ENCODE measurements at regions not wholly inside any gene's neighbourhood (a gene's known extent, or its start where the extent isn't known, plus 50 kb on each side); places are given as distances from the start of the nearest gene placed in this dataset.
A peak's percentile ranks its signal among the peaks of the same experiment; 100 is the strongest.
"Not testable (repeated sequence)": the region's sequence is repeated elsewhere in the genome, so short reads cannot be mapped to it uniquely, and the experiment has no call there.

DNA sequence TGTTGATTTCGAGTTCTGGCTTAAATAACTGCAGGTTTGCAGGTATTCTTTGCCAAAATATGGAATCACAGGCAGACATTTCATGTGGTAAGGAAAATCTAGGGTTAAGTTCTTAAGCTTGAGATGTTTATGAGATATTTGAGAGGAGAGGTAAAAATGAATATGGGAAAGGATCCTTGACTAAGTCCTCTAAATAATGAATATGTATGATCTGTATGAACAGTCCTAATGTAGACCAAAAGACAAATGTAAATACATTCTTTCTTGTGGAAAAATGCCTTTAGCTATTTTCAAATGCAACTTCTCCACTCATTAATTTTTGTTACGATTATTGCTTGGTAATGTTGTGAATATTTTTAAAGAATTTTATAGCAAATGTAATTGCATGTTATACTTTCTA, 1632.6 kb downstream of the SUCLG1 start:
- DNase-seq (ENCODE audit: low read depth in 2 of 2) = no peak

DNA sequence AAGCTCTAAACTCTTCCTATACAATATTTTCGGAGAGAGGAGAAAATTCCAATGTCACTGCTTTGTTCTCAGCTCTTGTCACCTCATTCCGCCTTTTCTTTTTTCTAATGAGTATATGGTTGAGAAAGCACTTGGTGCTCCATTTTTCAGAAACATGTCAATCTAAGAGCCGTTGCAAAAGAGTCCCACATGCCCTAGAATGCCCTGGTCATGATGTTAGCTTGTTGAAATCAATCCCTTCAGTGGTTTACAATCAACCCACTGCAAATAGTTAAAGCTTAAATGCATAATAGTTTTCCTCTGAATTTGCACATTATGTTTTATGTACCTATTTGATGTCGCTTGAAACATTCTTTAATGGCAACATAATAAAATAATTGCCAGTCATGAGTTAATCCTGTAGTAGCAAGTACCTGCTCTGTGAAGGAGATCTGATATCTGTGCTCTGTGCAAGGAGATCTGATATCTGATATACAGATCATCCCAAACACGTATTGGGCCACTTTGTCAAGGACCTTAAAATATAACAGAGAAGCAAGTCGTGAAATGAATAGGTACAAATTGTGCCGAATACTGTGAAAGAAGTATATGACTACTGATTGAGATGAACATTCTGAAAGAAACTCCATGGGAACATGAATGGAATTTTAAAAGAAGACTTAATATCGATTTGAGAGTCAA, 1633.5 kb downstream of the SUCLG1 start:
- no peak for DNase-seq (ENCODE audit: low read depth in 2 of 2)

- DNase-seq (ENCODE audit: low read depth in 2 of 2) = no peak
Measured at GRCh38 chr2:82823892-82824291, 1635.2 kb downstream of the SUCLG1 start.

DNA sequence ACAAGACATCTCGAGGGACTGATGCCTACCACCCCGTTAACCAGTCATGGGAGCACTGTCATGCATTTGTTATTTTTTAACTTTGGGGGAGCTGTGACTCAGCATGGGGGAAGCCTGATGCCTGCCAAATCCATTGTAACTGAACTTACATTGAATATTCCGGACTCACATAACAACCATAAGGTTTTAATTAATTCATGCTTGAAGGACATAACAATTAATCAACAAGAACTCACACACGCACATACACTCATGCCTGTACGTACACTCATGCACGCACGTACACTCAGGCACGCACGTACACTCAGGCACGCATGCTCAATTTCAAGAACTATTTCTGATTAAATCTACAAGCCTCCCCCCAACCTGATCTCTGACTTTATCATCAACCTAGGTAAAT, 1639.1 kb downstream of the SUCLG1 start:
- peak; percentile 50 to 51 for DNase-seq (ENCODE audit: low read depth in 2 of 2)

- no peak for DNase-seq (ENCODE audit: low read depth in 2 of 2)
Measured at GRCh38 chr2:82814146-82814545, 1644.9 kb downstream of the SUCLG1 start.

- no peak for DNase-seq (ENCODE audit: low read depth in 2 of 2)
Measured at GRCh38 chr2:82811946-82812345, 1647.1 kb downstream of the SUCLG1 start.

DNA sequence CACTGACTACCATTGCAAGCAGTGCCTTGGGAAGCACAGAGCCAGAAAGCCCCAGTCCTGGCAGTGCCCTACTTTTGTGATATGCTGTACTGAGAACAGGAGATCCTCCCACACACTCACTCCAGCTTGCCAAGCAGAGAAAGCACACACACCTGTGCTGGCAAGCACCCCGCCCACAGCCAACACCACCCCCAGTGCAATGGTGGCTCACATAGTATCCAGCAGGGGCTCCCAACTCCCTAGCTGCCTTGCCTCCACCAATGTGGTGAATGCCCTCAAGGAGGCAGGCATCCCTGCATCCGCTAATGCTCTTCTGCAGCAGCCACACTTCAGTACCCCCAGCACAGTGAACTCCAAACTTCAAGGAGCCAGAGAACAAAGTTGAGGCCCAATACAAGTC, 1655.8 kb downstream of the SUCLG1 start:
- DNase-seq (ENCODE audit: low read depth in 2 of 2) = no peak

- no peak for DNase-seq (ENCODE audit: low read depth in 2 of 2)
Measured at GRCh38 chr2:82797469-82797868, 1661.6 kb downstream of the SUCLG1 start.

DNA sequence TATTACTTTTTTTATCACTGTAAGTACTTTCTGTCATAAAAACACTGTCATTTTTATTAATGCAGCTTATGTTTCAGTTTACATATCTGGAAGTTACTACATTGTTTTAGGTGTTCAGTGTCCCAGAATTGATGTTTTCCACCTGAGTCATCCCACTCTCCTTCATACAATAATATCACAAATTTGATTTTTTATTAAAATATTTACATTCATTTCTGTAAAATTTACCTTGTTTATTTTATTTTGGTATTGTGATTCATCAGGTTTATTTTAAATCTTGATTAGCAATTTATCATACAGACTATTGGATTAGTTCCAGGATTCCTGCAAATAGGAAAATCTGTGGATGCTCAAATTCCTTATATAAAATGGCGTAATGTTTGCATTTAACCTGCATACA, 1662.9 kb downstream of the SUCLG1 start:
- DNase-seq (ENCODE audit: low read depth in 2 of 2) = peak in 1 of 2 experiments; percentile 3

- peak; percentile 42 to 54 for DNase-seq (ENCODE audit: low read depth in 2 of 2)
Measured at GRCh38 chr2:82795446-82795845, 1663.6 kb downstream of the SUCLG1 start.

GRCh38 chr2:82793711-82794435, 1665.2 kb downstream of the SUCLG1 start:
- DNase-seq (ENCODE audit: low read depth in 2 of 2) = no peak

- DNase-seq (ENCODE audit: low read depth in 2 of 2) = no peak
Measured at GRCh38 chr2:82792316-82792715, 1666.8 kb downstream of the SUCLG1 start.

GRCh38 chr2:82790206-82791021, 1668.7 kb downstream of the SUCLG1 start:
- DNase-seq (ENCODE audit: low read depth in 2 of 2) = peak; percentile 42 to 47

GRCh38 chr2:82789851-82790205, 1669.3 kb downstream of the SUCLG1 start:
- DNase-seq (ENCODE audit: low read depth in 2 of 2) = no peak

GRCh38 chr2:82781176-82781915, 1677.7 kb downstream of the SUCLG1 start:
- DNase-seq (ENCODE audit: low read depth in 2 of 2) = no peak

GRCh38 chr2:82780050-82780449, 1679.0 kb downstream of the SUCLG1 start:
- no peak for DNase-seq (ENCODE audit: low read depth in 2 of 2)

DNA sequence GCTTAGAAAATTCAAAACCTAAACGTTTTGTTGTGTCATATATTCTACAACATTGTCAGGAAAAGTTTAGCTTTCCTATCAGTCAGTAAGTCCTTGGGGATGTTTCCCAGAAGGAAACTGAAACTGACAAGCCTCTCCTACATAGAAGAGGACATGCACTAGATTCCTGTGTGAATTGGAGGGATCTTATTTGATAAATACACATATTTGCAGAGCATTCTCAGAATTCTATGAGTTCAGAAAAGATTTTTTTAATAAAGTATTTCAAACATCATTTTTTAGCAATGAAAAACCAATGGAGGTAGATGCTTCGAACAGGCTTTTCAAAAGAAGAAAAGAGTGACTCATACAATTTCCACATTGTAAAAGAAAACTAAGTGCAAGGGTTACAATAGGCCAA, 1706.7 kb downstream of the SUCLG1 start:
- DNase-seq (ENCODE audit: low read depth in 2 of 2) = no peak

DNA sequence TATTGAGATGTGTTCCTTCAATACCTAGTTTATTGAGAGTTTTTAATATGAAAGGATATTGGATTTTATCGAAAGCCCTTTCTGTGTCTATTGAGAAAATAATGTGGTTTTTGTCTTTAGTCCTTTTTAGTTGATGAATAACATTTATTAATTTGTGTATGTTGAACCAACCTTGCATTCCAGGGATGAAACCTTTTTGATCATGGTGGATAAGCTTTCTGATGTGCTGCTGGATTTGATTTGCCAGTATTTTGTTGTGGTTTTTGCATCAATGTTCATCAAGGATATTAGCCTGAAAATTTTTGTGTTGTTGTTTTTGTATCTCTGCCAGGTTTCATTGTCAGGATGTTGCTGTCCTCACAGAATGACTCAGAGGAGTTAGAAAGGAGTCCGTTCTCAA, 1710.4 kb downstream of the SUCLG1 start:
- no peak for DNase-seq (ENCODE audit: low read depth in 2 of 2)

DNA sequence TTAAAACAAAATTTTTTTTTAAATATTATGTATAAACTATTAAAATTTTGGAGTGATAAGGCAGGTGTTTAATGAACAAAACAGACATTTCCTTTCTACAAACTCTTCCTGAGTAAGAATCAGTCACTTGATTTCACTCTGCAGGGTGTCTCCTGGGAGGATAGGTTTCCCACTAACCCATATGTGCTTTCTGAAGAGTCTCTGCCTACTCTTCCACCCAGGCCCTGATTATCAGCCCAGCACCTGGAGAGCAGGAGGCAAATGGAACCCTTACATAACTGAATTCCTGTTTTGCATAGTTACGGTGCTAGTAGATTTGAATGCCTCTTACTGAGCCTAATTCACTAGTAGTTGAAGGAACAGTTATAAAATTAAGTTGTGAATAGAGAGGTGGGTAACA, 1718.6 kb downstream of the SUCLG1 start:
- DNase-seq (ENCODE audit: low read depth in 2 of 2) = no peak

DNA sequence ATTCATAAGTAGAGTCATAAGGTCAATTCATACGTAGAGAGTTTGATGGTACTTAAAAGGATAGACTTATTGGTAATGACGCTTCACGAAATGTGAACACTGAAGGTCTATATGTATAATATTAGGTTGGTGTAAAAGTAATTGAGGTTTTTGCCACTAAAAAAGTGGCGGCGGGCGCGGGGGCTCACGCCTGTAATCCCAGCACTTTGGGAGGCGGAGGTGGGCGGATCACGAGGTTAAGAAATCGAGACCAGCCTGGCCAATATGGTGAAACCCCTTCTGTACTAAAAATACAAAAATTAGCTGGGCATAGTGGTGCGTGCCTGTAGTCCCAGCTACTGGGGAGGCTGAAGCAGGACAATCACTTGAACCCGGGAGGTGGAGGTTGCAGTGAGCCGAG, 1721.1 kb downstream of the SUCLG1 start:
- not testable (repeated sequence) for DNase-seq (ENCODE audit: low read depth in 2 of 2)

GRCh38 chr2:82735336-82735735, 1723.7 kb downstream of the SUCLG1 start:
- no peak for DNase-seq (ENCODE audit: low read depth in 2 of 2)

GRCh38 chr2:82731824-82732223, 1727.3 kb downstream of the SUCLG1 start:
- no peak for DNase-seq (ENCODE audit: low read depth in 2 of 2)
